H1 (cell line): ENCODE measurements at regions not wholly inside any gene's neighbourhood (a gene's known extent, or its start where the extent isn't known, plus 50 kb on each side); places are given as distances from the start of the nearest gene placed in this dataset.

Experiments
- CTCF ChIA-PET: fragments of 300-600 bp; sonication (Branson Sonifier 250); formaldehyde crosslinking; loops from one replicate; lab custom pipeline; 2021; ENCODE audit not compliant: partially characterized antibody; lab: Charles Lee
- POLR2A ChIA-PET: fragments of 300-600 bp; sonication (Branson Sonifier 250); formaldehyde crosslinking; loops from one replicate; lab custom pipeline; 2021; ENCODE audit warnings: inconsistent platforms; ENCODE audit not compliant: partially characterized antibody; lab: Charles Lee
- DNase-seq, 2 experiments: peaks; one replicate each; pipeline versions ENCODE4 v3.0.0 to v3.0.0-alpha.2; 2010 to 2022; ENCODE audit warnings: low spot score in 2 of 2, low read depth in 1 of 2, mixed read lengths in 1 of 2
- FAIRE-seq: peaks from 2 replicates; lab custom pipeline; 2011; peaks lifted over from hg19 to GRCh38; lab: Jason Lieb, UNC
- H2AFZ ChIP-seq: 2 replicates; pipeline ENCODE4 v1.8.1; 2012; ENCODE audit warnings: low read length, inconsistent platforms
- H2AK5ac ChIP-seq: 2 replicates; pipeline ENCODE4 v1.6.1; 2013; ENCODE audit warnings: low read depth, low read length
- H2BK120ac ChIP-seq: replicated peaks from 2 replicates; pipeline ENCODE3; 2013; ENCODE audit warnings: low read depth, low read length, inconsistent platforms
- H2BK12ac ChIP-seq: 2 replicates; pipeline ENCODE4 v1.6.1; 2013; ENCODE audit warnings: low read depth, low read length
- H2BK15ac ChIP-seq: 2 replicates; pipeline ENCODE4 v1.6.1; 2013; ENCODE audit warnings: low read length
- H2BK20ac ChIP-seq: 2 replicates; pipeline ENCODE4 v1.6.1; 2013; ENCODE audit warnings: low read length
- H2BK5ac ChIP-seq: 2 replicates; pipeline ENCODE4 v1.6.1; 2013; ENCODE audit warnings: low read depth, low read length
- H3K14ac ChIP-seq: 2 replicates; pipeline ENCODE4 v1.6.1; 2013; ENCODE audit warnings: inconsistent platforms; ENCODE audit not compliant: insufficient read length
- H3K18ac ChIP-seq: 2 replicates; pipeline ENCODE4 v1.6.1; 2013; ENCODE audit warnings: low read length; ENCODE audit errors: extremely low read depth
- H3K23ac ChIP-seq: 2 replicates; pipeline ENCODE4 v1.6.1; 2013; ENCODE audit warnings: inconsistent platforms; ENCODE audit not compliant: insufficient read length
- H3K23me2 ChIP-seq: 2 replicates; pipeline ENCODE4 v1.6.1; 2013; ENCODE audit warnings: low read depth, low read length
- H3K27ac ChIP-seq: 2 replicates; pipeline ENCODE4 v1.6.1; 2011; ENCODE audit warnings: low read depth, low read length, inconsistent platforms
- H3K27me3 ChIP-seq, 4 experiments: replicated peaks in 1 of 4; 1 replicate in 1 of 4; 2 replicates in 3 of 4; pipeline versions ENCODE4 v1.6.1 to v1.8.1; 2011 to 2013; ENCODE audit warnings: low read length in 3 of 4, mild to moderate bottlenecking in 3 of 4, inconsistent platforms in 2 of 4, mixed read lengths in 2 of 4, moderate library complexity in 1 of 4; ENCODE audit not compliant: control insufficient read depth in 3 of 4, insufficient read depth in 3 of 4; ENCODE audit errors: extremely low read depth in 1 of 4
- H3K36me3 ChIP-seq, 4 experiments: 2 replicates each; pipeline versions ENCODE4 v1.6.1 to v1.8.1; 2011 to 2013; ENCODE audit warnings: mild to moderate bottlenecking in 4 of 4, low read length in 3 of 4, moderate library complexity in 2 of 4, control low read depth in 1 of 4, inconsistent platforms in 1 of 4; ENCODE audit not compliant: insufficient read depth in 4 of 4, control insufficient read depth in 2 of 4
- H3K4ac ChIP-seq: replicated peaks from 2 replicates; pipeline ENCODE3; 2013; ENCODE audit warnings: low read length, low read depth, mixed read lengths, inconsistent platforms; ENCODE audit not compliant: insufficient read length
- H3K4me1 ChIP-seq, 4 experiments: replicated peaks in 1 of 4; 1 replicate in 1 of 4; 2 replicates in 3 of 4; pipeline versions ENCODE4 v1.6.1 to v1.8.1; 2011 to 2013; ENCODE audit warnings: low read length in 3 of 4, inconsistent platforms in 2 of 4, mixed read lengths in 1 of 4; ENCODE audit not compliant: insufficient read depth in 4 of 4, control insufficient read depth in 3 of 4
- H3K4me2 ChIP-seq, 2 experiments: 2 replicates each; pipeline versions ENCODE4 v1.6.1 to v1.8.1; 2011 to 2013; ENCODE audit warnings: low read depth in 2 of 2, low read length in 2 of 2, control low read depth in 1 of 2, inconsistent platforms in 1 of 2, mild to moderate bottlenecking in 1 of 2; ENCODE audit not compliant: insufficient read depth in 1 of 2
- H3K4me3 ChIP-seq, 4 experiments: fragments of 200-600, 300-600 bp in 1 of 4; sonication (generic), shearing (Covaris generic), sonication (Bioruptor Twin) in 1 of 4; 2 replicates each; pipeline versions ENCODE4 v1.5.1 to v1.8.1; 2011 to 2016; ENCODE audit warnings: low read length in 4 of 4, low read depth in 3 of 4, control low read depth in 2 of 4, inconsistent platforms in 2 of 4, mild to moderate bottlenecking in 2 of 4, mixed read lengths in 1 of 4, moderate library complexity in 1 of 4; ENCODE audit not compliant: insufficient read depth in 2 of 4; ENCODE audit errors: extremely low read depth in 1 of 4
- H3K56ac ChIP-seq: replicated peaks from 2 replicates; pipeline ENCODE3; 2013; ENCODE audit warnings: low read depth, mild to moderate bottlenecking, mixed read lengths, low read length, inconsistent platforms; ENCODE audit not compliant: insufficient read length
- H3K79me1 ChIP-seq: 2 replicates; pipeline ENCODE4 v1.6.1; 2013; ENCODE audit warnings: low read depth, low read length, control low read depth
- H3K79me2 ChIP-seq, 2 experiments: 2 replicates each; pipeline versions ENCODE4 v1.6.1 to v1.8.1; 2012 to 2013; ENCODE audit warnings: low read length in 2 of 2, mild to moderate bottlenecking in 2 of 2, inconsistent platforms in 1 of 2; ENCODE audit not compliant: insufficient read depth in 2 of 2, control insufficient read depth in 1 of 2
- H3K9ac ChIP-seq, 4 experiments: replicated peaks in 1 of 4; 1 replicate in 1 of 4; 2 replicates in 3 of 4; pipeline versions ENCODE4 v1.6.1 to v1.8.1; 2011 to 2013; ENCODE audit warnings: low read depth in 3 of 4, low read length in 3 of 4, control low read depth in 2 of 4, mild to moderate bottlenecking in 2 of 4, moderate library complexity in 2 of 4, inconsistent platforms in 1 of 4; ENCODE audit errors: extremely low read depth in 1 of 4
- H3K9me3 ChIP-seq, 2 experiments: 2 replicates each; pipeline versions ENCODE4 v1.6.1 to v1.8.1; 2012 to 2013; ENCODE audit warnings: mild to moderate bottlenecking in 2 of 2, moderate library complexity in 2 of 2, control low read depth in 1 of 2, inconsistent platforms in 1 of 2, low read depth in 1 of 2, low read length in 1 of 2, mixed read lengths in 1 of 2; ENCODE audit not compliant: insufficient read depth in 2 of 2
- H4K20me1 ChIP-seq, 2 experiments: replicated peaks in 1 of 2; 2 replicates each; pipeline versions ENCODE3 to v1.8.1; 2011 to 2013; ENCODE audit warnings: inconsistent platforms in 2 of 2, low read length in 2 of 2, mild to moderate bottlenecking in 1 of 2; ENCODE audit not compliant: insufficient read depth in 2 of 2, control insufficient read depth in 1 of 2
- H4K5ac ChIP-seq: 2 replicates; pipeline ENCODE4 v1.6.1; 2013; ENCODE audit warnings: low read length, low read depth, mixed read lengths, inconsistent platforms; ENCODE audit not compliant: insufficient read length
- H4K8ac ChIP-seq: 2 replicates; pipeline ENCODE4 v1.8.0; 2013; ENCODE audit warnings: mild to moderate bottlenecking, moderate library complexity, low read length, inconsistent platforms; ENCODE audit not compliant: insufficient read depth; ENCODE audit errors: extremely low read depth
- H4K91ac ChIP-seq: replicated peaks from 2 replicates; pipeline ENCODE3; 2013; ENCODE audit warnings: low read length, mixed read lengths, inconsistent platforms; ENCODE audit not compliant: insufficient read length
- CHD1 ChIP-seq: IDR thresholded peaks from 2 replicates; pipeline ENCODE4 v1.6.1; 2012; ENCODE audit warnings: low read depth, low read length, improper control_type of control experiment
- NANOG ChIP-seq: IDR thresholded peaks from 2 replicates; pipeline ENCODE4 v1.6.1; 2011; ENCODE audit warnings: low read length, low read depth, mild to moderate bottlenecking, inconsistent platforms; ENCODE audit not compliant: insufficient read depth, poor library complexity, severe bottlenecking
- RNF2 ChIP-seq: fragments of 200-900, 300-1000 bp; sonication (generic); IDR thresholded peaks from 2 replicates; pipeline ENCODE4 v1.7.1; 2016; ENCODE audit warnings: borderline replicate concordance, low read depth, mild to moderate bottlenecking, antibody characterized with exemption, low read length; ENCODE audit not compliant: poor library complexity, severe bottlenecking; ENCODE audit errors: missing control alignments
- WGBS, 2 experiments: shearing (Covaris generic) in 1 of 2; methylation state at CpG; one replicate each; pipeline versions ENCODE4 v1.1.6 to v1.1.7; 2013 to 2015; ENCODE audit warnings: low lambda C conversion rate in 2 of 2, mixed read lengths in 2 of 2, inconsistent platforms in 1 of 2, low coverage in 1 of 2, missing lambda C conversion rate in 1 of 2; ENCODE audit not compliant: insufficient replicate concordance in 2 of 2, insufficient coverage in 1 of 2, insufficient read length in 1 of 2; ENCODE audit errors: extremely low coverage in 1 of 2, missing lambda C conversion rate in 1 of 2; 5-methylcytosine and 5-hydroxymethylcytosine counted together
- TF ChIP-seq, protein P1 (sequence below): IDR thresholded peaks from 2 replicates; pipeline ENCODE4 v1.6.1; 2011; ENCODE audit warnings: low read length, improper control_type of control experiment

DNA sequence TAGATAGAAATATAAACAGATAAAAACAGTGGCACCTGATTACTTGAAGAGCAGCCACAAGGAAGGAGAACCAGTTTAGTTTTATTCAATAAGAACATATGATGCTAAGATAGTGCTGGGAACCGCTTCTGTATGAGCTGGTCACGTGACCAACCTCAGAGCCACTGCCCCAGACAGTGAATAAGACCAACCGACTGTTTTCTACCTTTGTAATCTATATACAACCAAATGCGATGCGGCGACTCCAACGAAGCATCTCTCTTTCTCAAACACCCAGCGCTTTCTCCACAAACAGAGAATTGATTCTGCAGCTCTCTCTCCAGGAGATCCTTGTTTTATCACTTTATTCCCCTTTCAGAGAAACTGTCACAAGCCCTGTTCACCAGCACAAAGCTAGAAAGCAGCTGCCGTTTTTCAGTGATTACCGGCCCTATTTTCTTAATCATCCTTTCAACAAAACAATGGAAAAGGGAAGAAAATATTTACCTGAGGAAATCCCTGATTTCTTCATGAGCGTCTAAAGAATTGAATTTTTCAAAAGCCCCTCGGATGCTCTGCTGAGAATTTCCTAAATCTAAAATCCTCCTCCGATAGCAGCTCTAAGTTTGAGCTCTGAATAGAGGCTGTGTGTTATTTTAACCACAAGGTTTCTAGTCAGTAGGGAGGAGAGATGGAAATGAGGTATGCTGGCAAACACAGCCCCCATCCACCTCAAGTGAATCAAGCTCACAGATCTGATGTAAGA is 55.7 kb upstream of the JCAD start:
- Histone ChIP-seq H2AK5ac (no peak overlapping the region), H3K23ac (no peak overlapping the region), H2BK20ac (no peak overlapping the region), H2BK12ac (no peak overlapping the region), H3K23me2 (no peaks in the 10 kb centered on the region), H3K27ac (no peak overlapping the region), H2BK15ac (no peak overlapping the region), H3K4me3 (no peak overlapping the region), H4K20me1 (no peaks in the 10 kb centered on the region), H3K56ac (no peak overlapping the region), H2AFZ (peak overlapping the region; percentile 64), H4K8ac (no peak overlapping the region), H3K4me1 (peaks cover 0 to 3% (median 0%) of the 10 kb centered on the region in 4 experiments; a peak in 1 of 7 replicates), H3K18ac (no peak overlapping the region), H3K9ac (no peak overlapping the region), H3K14ac (no peak overlapping the region), H3K27me3 (no peaks in the 10 kb centered on the region)
- FAIRE-seq (no peak), DNase-seq (no peak)
- POLR2A ChIA-PET = no interaction called here
- TF ChIP-seq, protein P1, sequence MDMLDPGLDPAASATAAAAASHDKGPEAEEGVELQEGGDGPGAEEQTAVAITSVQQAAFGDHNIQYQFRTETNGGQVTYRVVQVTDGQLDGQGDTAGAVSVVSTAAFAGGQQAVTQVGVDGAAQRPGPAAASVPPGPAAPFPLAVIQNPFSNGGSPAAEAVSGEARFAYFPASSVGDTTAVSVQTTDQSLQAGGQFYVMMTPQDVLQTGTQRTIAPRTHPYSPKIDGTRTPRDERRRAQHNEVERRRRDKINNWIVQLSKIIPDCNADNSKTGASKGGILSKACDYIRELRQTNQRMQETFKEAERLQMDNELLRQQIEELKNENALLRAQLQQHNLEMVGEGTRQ = peak; percentile 69
- TF ChIP-seq RNF2 (no peak), CHD1 (no peak), NANOG (no peak)
- TF ChIP-seq, all 59 proteins: peak for 1
- Histone ChIP-seq H3K4me2 (no peak overlapping the region; a peak in 1 of 4 replicates), H2BK120ac (no peak overlapping the region), H3K79me2 (no peaks in the 10 kb centered on the region), H4K5ac (no peak overlapping the region), H3K36me3 (no peaks in the 10 kb centered on the region), H3K79me1 (no peaks in the 10 kb centered on the region), H2BK5ac (no peak overlapping the region), H4K91ac (no peak overlapping the region), H3K4ac (no peak overlapping the region), H3K9me3 (no peaks in the 10 kb centered on the region)
- CTCF ChIA-PET = interaction anchor here (0.6 to 1.4 kb wide), 2 partner anchors 8 to 54 kb away, joined by 3 to 5 read pairs; no protein-coding TSS in a partner anchor
- WGBS, 2 experiments = 65% methylated on average over 13 of the region's 13 CpGs; no CpG with 5 or more reads in 1 of the 2 experiments
